IPS DF 6.9 (cell line): ENCODE measurements at regions not wholly inside any gene's neighbourhood (a gene's known extent, or its start where the extent isn't known, plus 50 kb on each side); places are given as distances from the start of the nearest gene placed in this dataset.

Experiments
- DNase-seq: peaks from one replicate; pipeline ENCODE4 v3.0.0-alpha.2; 2013; ENCODE audit warnings: low read depth, low spot score
- H3K27ac ChIP-seq: one replicate; pipeline ENCODE4 v1.5.1; 2013; ENCODE audit warnings: low read length, control low read depth
- H3K27me3 ChIP-seq: 2 replicates; pipeline ENCODE4 v1.6.1; 2013; ENCODE audit warnings: mild to moderate bottlenecking, low read length; ENCODE audit not compliant: control insufficient read depth, insufficient read depth
- H3K36me3 ChIP-seq: 2 replicates; pipeline ENCODE4 v1.6.1; 2013; ENCODE audit warnings: low read length; ENCODE audit not compliant: control insufficient read depth, insufficient read depth
- H3K4me1 ChIP-seq: 2 replicates; pipeline ENCODE4 v1.6.1; 2013; ENCODE audit warnings: low read length; ENCODE audit not compliant: control insufficient read depth, insufficient read depth
- H3K4me3 ChIP-seq: 2 replicates; pipeline ENCODE4 v1.5.1; 2013; ENCODE audit warnings: mild to moderate bottlenecking, low read length
- H3K9me3 ChIP-seq: 2 replicates; pipeline ENCODE4 v1.6.1; 2013; ENCODE audit warnings: low read length, inconsistent platforms; ENCODE audit not compliant: control insufficient read depth, insufficient read depth
- WGBS: extraction: QIAGEN DNeasy Blood & Tissue Kit; methylation state at CpG from one replicate; pipeline ENCODE4 v1.1.7; 2013; ENCODE audit warnings: mixed read lengths, missing lambda C conversion rate; ENCODE audit not compliant: insufficient read length, insufficient coverage; 5-methylcytosine and 5-hydroxymethylcytosine counted together

DNA sequence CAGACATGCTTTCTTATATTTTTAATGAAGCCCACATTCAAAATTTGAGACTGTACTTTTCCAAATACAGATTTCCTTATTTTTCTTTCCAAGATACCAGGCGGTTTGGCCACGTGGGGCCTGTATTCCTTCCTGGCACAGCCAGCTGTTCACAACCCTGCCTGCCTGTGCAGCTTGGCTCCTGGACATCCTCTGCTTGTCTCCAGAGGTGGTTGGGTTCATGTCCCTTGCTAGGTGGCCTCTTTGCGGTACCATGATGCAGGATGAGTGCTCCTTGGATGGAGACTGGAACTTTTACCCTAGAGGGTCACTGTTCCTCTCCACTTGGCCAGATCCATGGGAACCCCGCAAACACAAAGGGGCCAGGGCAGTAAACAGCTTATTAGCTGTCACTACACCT, 297.5 kb upstream of the MSX2 start:
- WGBS: no CpG with 5 or more reads among the region's 4 CpGs
- Histone ChIP-seq H3K9me3 (no peaks in the 10 kb centered on the region), H3K4me3 (no peak overlapping the region), H3K27ac (no peak overlapping the region), H3K4me1 (no peaks in the 10 kb centered on the region), H3K27me3 (no peaks in the 10 kb centered on the region), H3K36me3 (no peaks in the 10 kb centered on the region)
- no peak for DNase-seq

DNA sequence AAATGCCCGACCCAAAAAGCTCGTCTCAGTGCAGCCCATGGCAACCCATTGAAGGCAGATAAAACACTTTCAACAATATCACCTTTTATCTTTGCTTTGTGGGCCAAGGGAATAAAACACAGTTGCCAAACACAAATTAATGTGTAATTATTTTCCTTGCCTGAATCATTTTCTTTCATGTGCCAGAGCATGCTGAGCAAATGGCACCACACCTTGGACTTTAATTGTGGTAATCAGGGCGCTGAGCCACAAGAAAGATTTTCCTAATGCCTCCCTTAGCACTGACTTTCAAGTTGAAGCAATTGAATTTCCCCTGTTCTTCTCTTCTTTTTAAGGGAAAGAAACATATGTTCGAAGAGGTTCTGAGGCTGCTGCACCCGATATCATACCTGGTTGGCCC, 297.1 kb upstream of the MSX2 start:
- Histone ChIP-seq H3K4me3 (no peak overlapping the region), H3K4me1 (no peaks in the 10 kb centered on the region), H3K27ac (no peak overlapping the region), H3K9me3 (no peaks in the 10 kb centered on the region), H3K27me3 (no peaks in the 10 kb centered on the region), H3K36me3 (no peaks in the 10 kb centered on the region)
- DNase-seq: no peak
- no CpG with 5 or more reads among the region's 5 CpGs for WGBS

DNA sequence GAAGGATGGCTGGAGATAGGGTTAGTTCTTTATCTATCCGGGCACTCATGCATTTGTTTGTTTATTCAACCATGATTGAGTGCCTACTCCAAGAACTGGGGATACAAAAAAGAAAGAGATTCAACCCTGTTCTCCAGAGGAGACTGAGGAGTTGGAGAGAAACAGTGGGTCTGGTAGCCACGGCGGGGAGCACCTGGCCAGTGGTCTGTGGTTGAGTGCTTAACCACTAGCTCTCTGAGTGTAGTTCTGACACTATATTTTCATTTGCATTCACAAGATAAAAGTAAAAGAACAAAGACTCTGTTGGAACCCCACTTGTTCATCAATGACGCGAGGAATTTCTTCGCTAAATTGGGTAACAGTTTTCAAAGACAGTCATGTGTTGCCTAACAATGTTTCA, 295.5 kb upstream of the MSX2 start:
- no peak for DNase-seq
- no peaks in the 10 kb centered on the region for H3K9me3 ChIP-seq
- no peaks in the 10 kb centered on the region for H3K4me1 ChIP-seq
- WGBS: no CpG with 5 or more reads among the region's 6 CpGs
- no peak overlapping the region for H3K4me3 ChIP-seq
- H3K27ac ChIP-seq: no peak overlapping the region
- no peaks in the 10 kb centered on the region for H3K36me3 ChIP-seq
- no peaks in the 10 kb centered on the region for H3K27me3 ChIP-seq

DNA sequence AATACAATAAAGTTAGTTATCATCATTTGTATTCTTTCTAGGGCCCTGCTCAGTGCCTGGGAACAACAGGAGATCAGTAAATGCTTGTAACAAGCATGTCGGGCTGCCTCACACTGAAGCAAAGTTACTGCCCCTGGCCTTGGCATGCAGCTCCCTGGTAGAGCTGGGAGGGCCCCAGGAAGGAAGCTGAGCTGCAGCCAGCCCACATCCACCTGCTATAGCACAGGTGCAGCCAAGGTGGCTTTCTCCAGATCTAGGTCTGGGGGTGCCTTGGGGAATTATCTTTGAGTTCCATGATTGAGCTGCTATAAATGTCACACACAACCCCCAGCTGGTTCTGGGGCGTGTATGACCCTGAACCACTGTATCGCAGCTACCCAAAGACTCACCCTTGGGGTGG, 293.4 kb upstream of the MSX2 start:
- Histone ChIP-seq H3K9me3 (no peaks in the 10 kb centered on the region), H3K36me3 (no peaks in the 10 kb centered on the region), H3K27me3 (no peaks in the 10 kb centered on the region), H3K4me1 (no peaks in the 10 kb centered on the region), H3K4me3 (no peak overlapping the region), H3K27ac (no peak overlapping the region)
- DNase-seq: no peak
- no CpG with 5 or more reads among the region's 3 CpGs for WGBS

DNA sequence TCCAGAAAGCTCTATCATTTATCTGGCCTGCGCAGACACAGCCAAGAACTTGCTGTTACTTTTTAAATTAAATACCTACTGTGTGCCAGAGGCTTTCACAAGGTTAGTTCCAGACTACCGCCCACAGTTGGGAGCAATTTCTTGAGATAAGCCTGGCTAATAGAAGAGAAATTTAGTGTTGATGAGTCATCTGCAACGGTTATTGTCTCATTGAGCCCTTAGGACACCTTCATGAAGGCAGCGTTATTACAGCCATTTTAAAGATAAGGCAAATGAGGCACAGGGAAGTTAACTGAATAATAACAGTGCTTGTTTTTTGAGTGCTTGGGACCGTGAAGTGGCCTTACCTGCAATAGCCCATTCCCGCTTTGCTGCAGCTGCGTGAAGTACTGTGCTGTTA, 292.9 kb upstream of the MSX2 start:
- H3K36me3 ChIP-seq: no peaks in the 10 kb centered on the region
- H3K27me3 ChIP-seq: no peaks in the 10 kb centered on the region
- no peaks in the 10 kb centered on the region for H3K4me1 ChIP-seq
- no CpG with 5 or more reads among the region's 7 CpGs for WGBS
- DNase-seq: no peak
- no peak overlapping the region for H3K4me3 ChIP-seq
- no peaks in the 10 kb centered on the region for H3K9me3 ChIP-seq
- H3K27ac ChIP-seq: no peak overlapping the region

DNA sequence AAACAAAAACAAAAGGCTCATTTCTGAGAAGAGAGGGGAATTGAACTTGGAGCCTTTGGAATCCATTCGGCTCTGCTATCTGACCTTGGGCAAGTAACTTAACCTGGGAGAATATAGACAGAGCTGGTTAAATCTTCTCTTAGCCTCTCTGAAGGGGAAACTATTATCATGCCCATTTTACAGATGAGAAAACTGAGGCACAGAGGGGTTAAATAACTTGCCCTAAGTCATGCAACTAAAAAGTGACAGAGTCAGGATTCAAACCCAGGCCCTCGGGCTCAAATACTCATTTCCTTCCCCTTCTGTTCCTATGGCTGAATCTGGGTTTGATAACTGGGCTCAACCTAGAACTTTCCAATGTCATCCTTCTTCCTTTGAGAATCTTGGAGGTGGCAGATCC, 291.3 kb upstream of the MSX2 start:
- H3K4me3 ChIP-seq: no peak overlapping the region
- no peaks in the 10 kb centered on the region for H3K36me3 ChIP-seq
- no peaks in the 10 kb centered on the region for H3K27me3 ChIP-seq
- WGBS: no CpG with 5 or more reads among the region's 2 CpGs
- no peak for DNase-seq
- H3K27ac ChIP-seq: no peak overlapping the region
- H3K4me1 ChIP-seq: no peaks in the 10 kb centered on the region
- H3K9me3 ChIP-seq: no peaks in the 10 kb centered on the region

DNA sequence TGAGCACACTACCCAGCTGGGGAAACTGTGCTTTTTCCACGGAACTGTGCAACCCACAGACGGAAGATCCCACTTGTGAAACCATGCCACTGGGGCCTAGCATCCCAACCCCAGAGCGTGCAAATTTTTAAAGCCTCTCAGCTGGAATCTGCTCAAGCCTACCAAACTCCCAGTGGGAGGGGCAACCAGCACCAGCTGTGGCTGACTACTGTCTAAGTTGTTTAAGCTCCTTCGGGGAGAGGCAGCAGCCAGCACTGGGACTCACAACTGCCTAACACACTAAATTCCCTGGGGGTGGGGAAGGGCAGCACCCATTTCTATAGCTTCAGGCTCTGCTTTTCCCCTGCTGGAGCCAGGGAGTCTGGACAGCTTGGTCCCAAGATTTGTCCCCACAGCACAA, 287.6 kb upstream of the MSX2 start:
- Histone ChIP-seq H3K27me3 (no peaks in the 10 kb centered on the region), H3K9me3 (no peaks in the 10 kb centered on the region), H3K36me3 (no peaks in the 10 kb centered on the region), H3K27ac (no peak overlapping the region), H3K4me1 (no peaks in the 10 kb centered on the region), H3K4me3 (no peak overlapping the region)
- whole genome bisulfite sequencing: no CpG with 5 or more reads among the region's 4 CpGs
- DNase-seq: no peak

DNA sequence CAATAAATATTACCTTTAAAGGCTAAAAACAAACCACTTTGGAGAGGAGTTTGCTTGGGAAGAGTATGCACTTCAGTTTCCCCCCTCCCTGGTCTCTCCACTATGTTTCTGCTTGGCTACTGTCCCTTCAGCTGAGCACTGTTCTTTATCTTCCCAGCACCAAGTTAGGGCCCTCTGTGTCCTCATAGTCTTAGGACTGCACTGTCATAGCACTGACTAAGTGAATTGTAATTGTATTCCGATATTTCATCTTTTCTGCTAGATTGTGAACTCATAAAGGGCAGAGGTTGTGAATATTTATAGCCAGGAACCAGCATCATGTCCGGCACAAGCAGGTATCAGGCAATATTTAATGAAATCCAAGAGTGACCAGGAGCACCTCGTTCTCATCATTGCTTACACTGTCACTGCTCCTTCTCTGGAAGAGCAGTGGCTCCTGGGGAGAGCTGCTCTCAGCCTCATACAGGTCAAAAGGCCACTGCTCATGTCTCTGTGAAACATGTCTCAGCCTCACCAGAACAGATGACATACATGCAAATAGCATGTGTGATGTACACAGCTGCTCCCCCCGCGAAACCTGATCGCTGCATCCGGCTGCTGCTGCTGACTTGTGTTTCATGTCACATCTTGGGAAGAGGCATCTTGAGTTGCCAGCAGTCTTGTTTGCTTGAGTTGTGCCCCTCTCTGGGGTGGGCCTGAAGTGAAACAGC, 279.7 kb upstream of the MSX2 start:
- Histone ChIP-seq H3K9me3 (no peaks in the 10 kb centered on the region), H3K4me1 (no peaks in the 10 kb centered on the region), H3K36me3 (no peaks in the 10 kb centered on the region), H3K4me3 (no peak overlapping the region), H3K27me3 (no peaks in the 10 kb centered on the region), H3K27ac (no peak overlapping the region)
- no peak for DNase-seq
- no CpG with 5 or more reads among the region's 7 CpGs for WGBS

DNA sequence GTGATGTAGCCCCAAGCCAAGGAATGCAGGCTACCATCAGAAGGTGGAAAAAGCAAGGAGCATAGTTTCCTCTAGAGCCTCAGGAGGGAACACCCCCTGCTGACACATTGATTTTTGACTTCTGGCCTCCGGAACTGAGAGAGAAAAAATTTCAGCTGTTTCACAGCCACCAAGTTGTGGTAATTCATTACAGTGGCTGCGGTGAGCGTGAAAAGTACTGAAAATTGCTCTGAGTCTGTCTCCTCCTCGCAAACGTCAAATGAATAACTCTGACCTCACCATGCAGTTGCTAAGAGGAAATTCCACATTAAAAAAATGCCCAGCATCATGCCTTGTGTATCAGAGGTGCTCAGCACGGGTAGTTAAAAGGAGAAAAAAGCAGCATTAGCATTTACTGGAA, 277.9 kb upstream of the MSX2 start:
- H3K9me3 ChIP-seq: no peaks in the 10 kb centered on the region
- H3K4me1 ChIP-seq: no peaks in the 10 kb centered on the region
- no peak overlapping the region for H3K27ac ChIP-seq
- no peak overlapping the region for H3K4me3 ChIP-seq
- no peaks in the 10 kb centered on the region for H3K27me3 ChIP-seq
- WGBS: no CpG with 5 or more reads among the region's 6 CpGs
- DNase-seq: no peak
- no peaks in the 10 kb centered on the region for H3K36me3 ChIP-seq

DNA sequence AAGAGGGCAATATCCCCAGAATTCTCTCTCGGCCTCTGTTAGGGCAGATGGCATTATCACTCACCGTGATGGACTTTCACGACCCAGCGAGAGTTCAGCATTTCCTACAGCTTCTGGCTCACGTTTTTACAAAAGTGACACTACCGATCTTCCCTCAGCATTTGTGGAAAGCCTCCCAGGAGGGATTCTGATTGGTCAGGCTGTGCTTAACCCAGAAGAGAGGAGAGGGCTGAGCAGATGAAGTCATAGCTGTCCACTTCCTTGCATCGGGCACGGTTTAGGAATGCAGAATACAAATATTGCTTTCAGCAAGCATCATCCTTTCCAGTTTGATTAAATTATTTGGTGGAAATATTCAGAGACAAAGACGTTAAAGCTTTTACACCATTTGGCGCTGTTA, 277.4 kb upstream of the MSX2 start:
- Histone ChIP-seq H3K36me3 (no peaks in the 10 kb centered on the region), H3K27me3 (no peaks in the 10 kb centered on the region), H3K4me1 (no peaks in the 10 kb centered on the region), H3K27ac (no peak overlapping the region), H3K9me3 (no peaks in the 10 kb centered on the region), H3K4me3 (no peak overlapping the region)
- whole genome bisulfite sequencing: no CpG with 5 or more reads among the region's 10 CpGs
- DNase-seq: no peak

DNA sequence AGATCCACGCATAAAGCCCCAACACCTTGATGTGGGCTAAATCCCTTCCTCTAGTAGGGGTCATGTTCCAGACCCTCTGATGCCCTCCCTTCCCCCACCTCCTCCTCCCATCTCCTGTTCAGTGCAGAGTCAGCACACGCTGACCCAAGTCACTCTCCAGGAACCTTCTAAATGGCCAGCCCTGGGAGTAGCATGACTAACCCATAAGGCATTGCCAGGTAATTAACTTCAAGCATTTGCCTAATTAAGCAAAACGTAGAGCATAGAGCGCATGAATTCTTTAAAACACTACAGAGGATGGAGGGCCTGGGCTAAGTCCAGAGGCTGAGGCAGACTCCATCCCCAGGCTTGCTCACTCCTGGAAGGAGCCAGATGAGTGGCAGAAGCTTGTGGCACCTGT, 276.3 kb upstream of the MSX2 start:
- H3K4me1 ChIP-seq: no peaks in the 10 kb centered on the region
- H3K4me3 ChIP-seq: no peak overlapping the region
- H3K27me3 ChIP-seq: no peaks in the 10 kb centered on the region
- no peak overlapping the region for H3K27ac ChIP-seq
- H3K36me3 ChIP-seq: no peaks in the 10 kb centered on the region
- WGBS: no CpG with 5 or more reads among the region's 4 CpGs
- no peak for DNase-seq
- H3K9me3 ChIP-seq: no peaks in the 10 kb centered on the region
